ENCODE measurements at regions not wholly inside any gene's neighbourhood (a gene's known extent, or its start where the extent isn't known, plus 50 kb on each side); places are given as distances from the start of the nearest gene placed in this dataset.

GRCh38 chrX:13099121-13099520 lies 54.7 kb upstream of the FAM9C start:
- no peak for DNase-seq

GRCh38 chrX:13096728-13097127 lies 52.3 kb upstream of the FAM9C start:
- DNase-seq: no peak

GRCh38 chrX:13094828-13095341 lies 50.5 kb upstream of the FAM9C start:
- no peak for DNase-seq

GRCh38 chrX:13094374-13094773 lies 50.0 kb upstream of the FAM9C start:
- DNase-seq: no peak

All from GF-D8 (cell line).